HG03159 (cell line): ENCODE measurements at regions not wholly inside any gene's neighbourhood (a gene's known extent, or its start where the extent isn't known, plus 50 kb on each side); places are given as distances from the start of the nearest gene placed in this dataset.

ENCODE experiments used
- ATAC-seq: cut with Tn5 transposase; IDR thresholded peaks from one replicate; pipeline ENCODE4 v1.9.1; 2021; ENCODE audit warnings: mild to moderate bottlenecking, moderate library complexity; ENCODE audit not compliant: unreplicated experiment

DNA sequence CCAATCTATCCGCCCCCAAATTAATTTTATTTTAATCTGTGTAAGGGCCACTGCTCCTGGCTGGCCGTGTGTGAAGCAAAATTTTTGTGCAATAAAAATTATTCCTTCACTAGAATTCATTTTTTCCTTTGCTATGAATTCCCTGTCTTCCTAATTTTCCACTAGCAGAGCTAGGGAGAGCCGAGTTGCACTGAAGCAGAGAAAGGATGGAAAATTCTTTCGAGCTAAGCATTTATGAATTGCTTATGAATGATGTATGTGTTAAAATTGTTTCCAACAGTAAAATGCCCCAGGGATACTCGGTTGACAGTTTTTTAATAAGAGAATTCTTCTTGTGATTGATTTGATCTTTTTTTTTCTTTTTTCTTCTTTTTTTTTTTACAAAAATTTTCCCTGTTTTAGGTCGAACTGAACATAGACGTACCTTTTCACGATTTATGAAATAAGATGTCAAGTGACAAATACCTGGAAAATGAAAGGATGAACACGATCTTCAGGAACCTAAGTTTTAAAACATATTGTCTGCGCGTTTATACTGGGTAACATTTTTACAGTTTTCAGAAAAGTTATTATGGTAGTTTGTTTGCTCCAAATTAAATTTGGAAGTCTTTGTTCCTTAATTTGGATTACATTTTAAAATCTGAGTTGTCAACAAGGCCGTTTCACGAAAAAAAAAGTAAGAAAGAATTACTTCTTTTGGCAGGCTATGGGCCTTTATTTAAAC lies 288.8 kb upstream of the NFE2L3 start:
- ATAC-seq: no peak

DNA sequence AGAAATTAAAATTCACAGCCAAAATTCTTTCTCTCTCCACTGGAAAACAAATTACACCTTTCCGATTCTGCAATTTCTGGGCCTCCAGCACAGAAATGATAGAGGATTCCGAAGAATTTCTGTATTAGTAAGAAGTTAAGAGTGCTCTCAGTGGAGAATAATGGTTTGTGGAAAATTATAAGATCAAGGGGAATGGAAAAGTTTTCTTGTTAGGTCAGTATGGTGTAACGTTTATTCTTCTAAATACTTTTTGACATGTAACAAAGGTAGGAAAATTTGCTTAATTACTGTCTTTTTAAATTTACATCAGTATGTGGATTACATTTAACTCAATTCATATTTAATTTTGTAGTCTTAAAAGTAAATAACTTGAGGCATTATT lies 288.3 kb upstream of the NFE2L3 start:
- no peak for ATAC-seq

DNA sequence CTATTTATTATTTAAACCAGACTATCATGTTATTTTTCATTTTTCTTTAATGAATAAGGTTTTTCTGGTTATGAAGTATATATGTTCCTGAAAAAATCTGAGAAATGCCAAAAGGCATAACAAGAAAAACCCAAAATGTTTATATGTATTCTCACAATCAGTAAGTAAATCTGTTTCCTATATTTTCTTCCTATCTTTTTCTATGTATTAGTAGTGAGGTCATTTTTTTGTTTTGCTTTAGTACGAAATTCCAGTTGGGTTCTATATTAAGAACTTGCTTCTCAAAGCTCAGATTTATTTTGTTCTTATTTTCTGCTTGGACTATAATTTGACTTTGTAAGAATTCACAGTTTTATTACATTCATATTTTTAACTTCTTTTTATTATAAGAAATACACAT lies 287.5 kb upstream of the NFE2L3 start:
- no peak for ATAC-seq

DNA sequence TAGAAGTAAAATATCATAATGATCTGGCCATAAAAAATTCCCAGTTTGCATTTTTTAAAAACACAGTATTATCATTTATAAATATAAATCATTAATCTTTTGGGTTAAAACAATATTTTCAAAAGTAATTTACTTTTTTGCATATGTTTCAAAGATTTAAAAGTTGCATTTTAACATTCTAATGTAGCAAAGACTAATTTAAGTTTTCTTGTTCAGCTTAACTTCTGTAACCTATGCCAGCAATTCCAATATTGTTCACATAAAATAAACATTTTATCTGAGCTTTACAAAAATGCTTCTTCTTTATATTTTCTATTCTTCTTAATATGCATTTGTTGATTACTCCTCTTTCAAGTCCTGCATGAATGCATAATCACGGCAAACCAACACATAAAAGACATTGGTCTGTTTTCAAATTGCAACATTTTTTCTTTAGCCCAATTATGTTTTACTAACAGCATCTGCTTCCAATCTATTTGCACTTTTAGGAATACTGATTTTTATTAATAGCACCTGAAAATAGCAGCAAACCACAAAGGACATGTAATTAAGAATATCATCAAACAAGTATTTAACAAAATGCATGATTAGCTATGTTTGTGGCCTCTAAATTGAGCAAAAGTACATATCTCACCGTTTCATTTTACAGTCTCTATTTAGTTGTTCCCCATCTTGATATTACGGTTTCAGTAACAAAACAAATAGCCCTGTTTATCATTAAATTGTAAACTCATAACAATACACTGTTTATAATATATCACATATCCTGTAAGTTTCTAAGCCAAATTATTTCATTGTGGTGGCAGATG lies 286.9 kb upstream of the NFE2L3 start:
- no peak for ATAC-seq

DNA sequence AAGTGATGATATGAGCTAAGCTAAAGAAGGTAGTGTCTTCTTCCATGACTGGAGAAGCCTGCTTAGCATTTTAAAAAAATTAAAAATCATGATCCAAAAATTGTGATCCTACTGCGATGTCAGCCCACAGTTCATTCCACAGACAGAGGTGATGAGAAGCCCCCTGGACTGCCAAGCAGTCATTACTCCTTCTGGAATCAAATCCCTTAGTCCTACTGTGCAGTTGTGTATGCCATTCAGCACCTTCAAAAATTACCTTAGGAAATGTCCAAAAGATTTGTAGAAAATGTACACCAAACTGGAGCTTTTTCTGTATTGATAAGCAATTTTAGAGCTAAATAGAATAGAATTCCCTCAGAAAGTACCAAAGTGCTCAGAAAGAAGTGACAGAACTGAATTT lies 283.5 kb upstream of the NFE2L3 start:
- no peak for ATAC-seq

DNA sequence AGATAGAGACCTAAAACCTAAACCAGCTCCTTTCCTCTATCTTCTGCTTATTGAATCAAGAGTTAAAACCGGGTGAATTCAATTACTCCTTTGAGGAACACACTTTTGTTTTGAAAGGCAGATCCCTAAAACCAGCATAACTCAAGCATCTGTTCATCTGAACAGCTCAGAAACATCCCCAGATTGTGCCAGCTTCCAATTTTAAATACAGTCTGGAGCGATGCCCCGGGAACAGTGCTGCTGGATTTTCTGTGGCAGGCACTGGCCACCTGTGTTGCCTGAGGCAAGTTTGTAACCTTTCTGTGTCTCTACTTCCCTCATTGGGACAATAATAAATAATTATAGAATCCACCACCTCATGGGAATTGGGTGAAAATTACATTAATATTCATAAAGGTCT lies 281.4 kb upstream of the NFE2L3 start:
- no peak for ATAC-seq

DNA sequence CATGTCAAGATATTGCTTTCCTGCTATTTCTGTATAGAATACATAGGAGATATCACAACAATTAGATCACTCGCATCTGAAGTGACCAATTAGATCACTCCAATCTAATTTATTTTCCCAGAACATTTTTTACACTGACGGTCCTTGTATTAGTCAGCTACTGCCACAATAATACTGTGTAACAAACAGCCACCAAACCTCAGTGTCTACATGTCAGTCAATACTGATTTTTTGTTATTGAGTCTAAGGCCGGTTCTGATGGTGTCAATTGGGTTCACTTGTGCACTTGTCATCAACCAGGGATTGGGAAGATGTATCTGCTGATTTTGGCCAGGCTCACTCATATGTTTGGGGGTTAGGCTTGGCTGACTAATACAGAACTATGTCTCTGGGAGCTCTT lies 275.9 kb upstream of the NFE2L3 start:
- ATAC-seq: no peak

DNA sequence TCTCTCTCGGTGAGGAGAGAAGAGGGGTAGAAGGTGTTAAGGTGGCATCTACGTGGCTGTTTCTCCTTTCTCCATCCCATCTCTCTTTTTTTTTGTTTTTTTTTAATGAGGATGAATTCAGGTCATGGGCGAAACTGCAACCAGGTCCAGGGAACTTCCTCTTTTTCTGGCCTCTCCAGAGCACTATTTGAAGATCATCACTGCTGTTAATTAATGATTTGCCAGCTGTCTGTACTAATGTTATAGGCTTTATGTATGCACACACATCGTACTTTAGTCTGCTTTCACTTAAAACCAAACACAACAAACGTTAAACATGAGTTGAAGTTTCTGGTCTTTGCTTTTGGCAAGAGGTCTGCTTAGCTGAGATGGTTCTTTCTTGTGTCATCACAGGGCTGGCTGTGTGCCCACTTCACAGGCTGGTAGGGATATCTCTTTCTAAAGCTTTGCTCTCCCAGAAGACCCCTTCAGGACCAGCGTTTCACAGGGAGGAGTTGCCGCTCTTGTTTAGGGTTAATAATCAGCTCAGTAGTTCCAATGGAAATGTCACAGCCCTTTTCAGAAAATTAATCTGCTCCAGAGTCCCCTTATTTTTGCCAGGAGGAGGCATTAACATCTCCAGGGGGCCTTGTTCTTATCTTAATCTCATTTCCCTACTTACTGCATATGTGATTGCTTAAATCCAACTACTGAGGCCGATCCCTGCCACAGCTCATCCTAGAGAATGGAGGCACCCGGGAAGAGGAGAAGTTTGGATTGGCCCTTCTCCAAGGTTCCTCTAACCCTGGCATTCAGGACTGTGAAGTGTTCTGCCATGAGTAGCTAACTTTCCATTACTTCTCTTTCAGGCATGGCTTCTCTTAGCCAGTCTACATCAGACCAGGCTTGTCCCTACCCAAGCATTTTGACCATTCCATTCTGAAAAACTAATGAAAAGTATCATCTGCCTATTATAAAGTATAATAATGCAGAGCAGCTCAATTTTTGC lies 273.9 kb upstream of the NFE2L3 start:
- peak; percentile 57 for ATAC-seq

DNA sequence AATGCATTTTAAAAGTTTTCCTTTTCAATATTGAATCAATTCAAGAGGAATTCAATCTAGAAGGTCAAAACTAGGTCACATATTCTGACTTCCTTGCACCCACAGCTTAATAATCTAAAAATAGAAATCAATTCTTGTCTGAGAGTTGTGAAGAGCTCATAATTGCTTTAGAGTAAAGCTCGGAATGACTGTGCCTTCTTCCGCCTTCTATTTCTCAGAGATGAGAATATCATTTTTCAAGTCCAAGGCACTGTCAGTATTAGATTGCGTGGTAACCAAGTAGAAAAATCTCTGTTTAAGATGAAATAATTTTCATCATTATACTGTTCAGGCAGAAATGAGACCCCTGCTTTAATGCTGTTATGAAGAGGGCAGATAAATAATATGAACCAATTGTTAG lies 272.2 kb upstream of the NFE2L3 start:
- no peak for ATAC-seq

DNA sequence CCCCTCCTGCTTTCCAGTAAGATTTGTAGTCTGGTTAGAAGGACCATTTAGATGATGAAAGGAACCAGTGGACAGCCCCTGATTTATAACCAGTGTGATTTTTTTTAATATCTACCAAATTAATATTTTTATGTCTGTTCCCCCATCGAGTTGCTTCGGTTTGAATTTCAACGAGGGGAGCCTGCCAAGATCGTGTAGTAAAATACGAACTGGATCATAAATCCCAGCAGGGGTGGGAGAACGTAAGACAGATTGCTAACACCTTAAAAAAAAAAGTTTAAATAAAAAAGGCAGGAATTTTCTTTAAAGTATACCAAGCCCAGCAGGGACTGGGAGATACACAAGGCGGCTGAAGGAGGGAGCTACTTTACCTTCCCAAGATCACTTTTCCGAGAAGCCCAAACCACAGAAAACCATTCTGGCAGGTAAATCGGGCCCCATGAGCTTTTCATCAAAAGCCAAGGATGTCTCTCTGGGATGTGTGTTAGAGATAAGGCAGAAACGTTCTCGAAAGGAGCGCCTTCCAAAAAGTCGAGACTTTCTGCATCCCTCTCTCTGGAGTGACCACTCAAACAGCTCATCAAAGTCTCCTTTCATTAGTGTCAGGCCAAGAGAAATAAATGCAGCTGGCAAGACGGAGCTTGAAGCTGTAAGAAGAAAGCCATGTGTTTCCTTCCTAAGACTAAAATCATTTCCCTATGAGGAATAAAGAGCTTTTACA lies 270.5 kb upstream of the NFE2L3 start:
- ATAC-seq: no peak

DNA sequence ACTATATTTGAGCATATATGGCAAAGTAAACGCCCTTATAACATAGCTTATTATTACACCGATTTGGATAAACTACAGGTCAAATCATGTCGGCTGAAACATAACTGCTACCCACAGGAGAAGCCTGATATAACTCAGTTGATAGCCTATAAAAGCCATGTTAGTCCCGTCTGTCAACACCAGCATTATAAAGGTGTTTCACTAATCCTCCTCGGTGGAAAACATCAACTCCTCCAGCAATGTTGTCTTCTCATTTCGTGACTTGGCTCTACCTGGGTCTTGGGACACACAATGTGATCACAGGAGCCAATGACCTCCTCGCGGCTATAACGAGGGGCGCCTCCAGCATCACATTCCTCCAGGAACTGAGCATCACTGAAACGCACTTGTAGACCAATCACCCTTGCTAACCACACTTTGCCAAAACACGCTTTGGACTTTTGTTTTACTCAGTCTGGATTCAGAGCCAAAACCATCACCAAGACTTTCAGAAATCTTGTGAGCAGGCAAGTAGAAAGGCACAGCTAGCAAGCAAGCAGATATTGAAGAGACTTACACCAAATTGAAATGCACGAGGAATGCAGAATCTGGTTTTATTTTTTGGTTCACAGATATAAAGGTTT lies 269.7 kb upstream of the NFE2L3 start:
- no peak for ATAC-seq

DNA sequence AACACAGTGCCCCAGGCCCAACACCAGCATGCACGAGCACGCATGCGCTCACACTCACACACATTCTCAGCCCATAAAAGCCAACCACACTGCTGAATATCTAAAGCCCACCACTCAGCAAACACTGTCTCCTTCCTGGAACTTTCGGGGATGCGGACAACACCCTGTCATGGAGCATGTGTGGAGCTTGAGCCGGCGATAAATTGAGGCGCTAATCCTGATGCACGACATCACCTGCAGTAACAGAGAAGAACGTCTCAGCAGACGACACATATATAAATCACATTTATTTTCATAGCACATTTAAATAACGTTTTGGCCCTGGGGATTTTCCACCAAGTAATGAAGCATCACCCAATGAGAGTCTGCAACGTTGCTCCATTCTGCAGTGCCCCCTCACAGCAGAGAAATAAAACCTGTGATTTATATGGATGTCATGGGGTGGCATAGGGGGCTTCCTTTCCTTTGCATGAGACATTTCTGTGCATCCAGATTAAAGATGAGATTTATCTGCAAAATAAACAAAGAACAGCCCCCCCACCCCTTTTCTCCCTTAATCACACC lies 267.7 kb upstream of the NFE2L3 start:
- no peak for ATAC-seq

DNA sequence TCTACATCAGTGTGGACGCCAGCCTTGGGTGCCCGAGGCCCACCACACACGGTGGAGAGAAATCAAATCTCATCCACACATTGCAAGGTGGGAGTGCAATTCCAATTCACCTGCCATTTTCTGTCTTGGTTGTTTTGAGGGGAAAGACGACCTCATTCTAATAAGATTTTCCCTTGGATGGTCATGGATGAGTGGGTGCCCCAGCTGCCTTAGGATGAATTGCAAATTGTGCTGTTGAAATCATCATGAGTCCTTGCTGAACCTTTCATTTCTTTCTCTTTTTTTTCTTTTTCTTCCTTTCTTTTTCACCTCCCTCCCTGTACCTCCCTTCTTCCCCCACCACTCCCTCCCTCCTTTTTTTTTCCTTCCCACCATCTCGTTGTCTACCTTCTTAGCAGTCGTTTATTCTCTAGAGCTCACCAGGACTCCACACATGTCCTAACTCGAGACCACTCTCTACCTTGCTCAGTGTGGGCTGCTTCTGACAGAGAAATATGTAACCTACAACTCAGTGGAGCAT lies 266.9 kb upstream of the NFE2L3 start:
- no peak for ATAC-seq

DNA sequence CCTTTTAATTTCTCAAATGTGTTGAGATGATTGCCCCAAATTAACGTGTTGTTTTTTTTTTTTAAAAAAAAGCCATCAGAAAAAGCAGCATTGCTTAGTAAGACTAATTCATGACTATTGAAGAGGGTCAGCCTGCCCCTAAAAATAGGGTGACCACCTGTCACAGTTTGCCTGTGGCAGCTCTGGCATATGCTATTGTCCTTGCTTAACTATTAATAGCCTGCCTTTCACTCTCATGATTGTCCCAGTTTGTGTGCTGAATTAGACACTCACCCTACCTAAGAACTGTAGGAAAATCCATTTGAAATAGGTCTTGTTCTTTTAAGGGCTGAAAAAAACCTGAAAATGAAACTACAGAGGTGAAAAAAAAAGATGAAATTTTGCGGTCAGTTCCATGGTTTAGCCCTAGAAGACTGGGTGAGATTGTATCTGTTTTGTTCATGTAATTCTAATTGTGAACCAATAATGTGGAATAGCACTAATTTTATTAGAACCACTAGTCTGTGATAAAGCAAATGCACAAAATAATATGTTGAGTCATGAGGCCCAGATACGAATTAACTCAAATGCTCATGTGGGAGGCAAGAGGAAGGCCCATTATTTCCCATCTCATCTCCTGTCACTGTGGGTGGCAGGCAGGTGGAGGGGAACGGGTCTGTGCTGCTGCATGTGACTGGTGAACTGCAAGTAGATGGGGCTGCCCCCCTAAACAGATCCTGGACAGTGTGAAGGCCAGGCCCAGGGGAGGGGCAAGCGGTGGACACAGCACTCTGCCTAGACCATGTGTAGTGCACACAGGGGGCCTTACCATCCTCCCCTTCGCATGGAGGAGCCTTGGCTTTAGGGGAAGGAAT lies 265.4 kb upstream of the NFE2L3 start:
- ATAC-seq: no peak

DNA sequence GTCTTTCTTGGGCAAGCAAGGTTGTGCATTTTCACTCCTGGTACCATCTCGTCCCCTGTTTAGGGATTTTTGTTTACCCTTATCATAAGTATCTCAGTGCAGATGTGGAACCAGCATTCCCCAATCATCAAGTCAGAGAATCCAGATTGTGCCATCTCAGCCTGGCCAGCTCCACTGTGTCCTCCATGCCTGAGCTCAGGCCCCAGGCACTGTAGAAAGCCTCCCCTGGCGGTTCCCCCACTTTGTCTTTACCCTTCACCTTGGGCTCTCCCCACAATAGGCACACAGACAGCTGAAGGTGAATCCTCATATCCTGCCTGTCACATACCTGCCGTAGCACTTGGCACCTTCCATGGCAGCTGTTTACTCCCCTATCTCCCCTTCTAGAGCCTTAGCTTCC lies 264.7 kb upstream of the NFE2L3 start:
- no peak for ATAC-seq

DNA sequence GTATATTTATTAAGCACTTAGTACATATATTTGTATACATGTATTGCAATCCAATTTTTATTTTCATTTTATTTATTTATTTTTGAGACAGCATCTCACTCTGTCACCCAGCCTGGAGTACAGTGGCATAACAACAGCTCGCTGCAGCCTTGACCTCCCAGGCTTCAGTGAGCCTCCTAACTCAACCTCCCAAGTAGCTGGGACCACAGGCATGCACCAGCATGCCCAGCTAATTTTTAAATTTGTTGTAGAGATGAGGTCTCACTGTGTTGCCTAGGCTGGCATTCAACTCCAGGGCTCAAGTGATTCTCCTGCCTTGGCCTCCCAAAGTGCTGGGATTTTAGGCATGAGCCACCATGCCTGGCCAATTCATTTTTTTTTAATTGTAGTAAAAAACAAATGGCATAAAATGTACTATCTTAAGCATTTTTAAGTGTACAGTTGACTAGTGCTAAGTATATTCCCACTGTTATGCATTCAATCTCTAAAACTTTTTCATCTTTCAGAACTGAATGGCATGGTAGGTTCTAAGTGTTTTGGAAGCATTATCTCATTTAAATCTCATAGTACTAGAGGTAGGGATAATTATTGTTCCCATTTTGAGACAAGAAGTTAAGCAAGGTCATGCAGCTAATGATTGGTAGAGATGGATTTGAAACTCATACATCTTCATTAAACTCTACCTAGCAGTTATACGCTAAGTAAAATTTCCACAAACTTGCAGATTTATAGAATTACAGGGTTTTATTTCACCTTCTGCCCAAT lies 264.0 kb upstream of the NFE2L3 start:
- no peak for ATAC-seq

DNA sequence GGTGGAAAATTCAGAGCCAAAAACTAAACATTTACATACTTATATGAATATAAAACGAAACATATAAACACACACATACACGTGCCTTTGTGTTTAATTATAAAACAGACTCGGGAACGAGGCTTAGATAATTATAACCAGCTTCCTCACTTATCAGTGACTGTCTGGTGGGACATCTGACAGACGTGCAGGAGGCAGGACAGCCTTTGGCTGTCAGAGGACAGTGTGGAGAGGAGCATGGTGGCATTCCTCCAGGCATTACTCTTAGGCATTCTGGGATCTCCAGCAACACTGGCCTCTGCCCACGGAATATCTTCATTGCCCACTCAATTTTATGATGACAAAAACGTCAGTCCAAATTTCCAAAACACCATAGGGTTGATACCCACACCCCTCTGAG lies 262.2 kb upstream of the NFE2L3 start:
- ATAC-seq: no peak

DNA sequence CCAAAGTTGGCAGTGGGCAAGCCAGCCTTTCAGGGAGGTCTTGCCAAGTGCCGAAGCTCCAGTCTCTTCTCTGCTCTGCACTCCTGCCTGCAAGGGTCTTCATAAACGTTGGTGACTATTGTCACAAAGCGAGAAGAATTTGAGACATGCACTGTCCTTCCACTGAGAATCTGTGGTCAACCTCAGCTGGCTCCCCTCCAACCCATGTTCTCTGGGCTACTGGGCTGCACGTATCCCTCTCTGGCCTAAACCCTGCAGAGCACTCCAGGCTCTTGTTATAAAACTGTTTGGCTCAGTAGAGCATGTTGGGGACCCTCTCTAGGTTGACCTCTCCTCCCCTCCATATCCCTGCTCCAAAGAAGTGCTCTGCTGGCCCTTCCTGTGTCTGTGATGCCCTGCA lies 260.4 kb upstream of the NFE2L3 start:
- no peak for ATAC-seq
